Activated CD8-positive, alpha-beta T cell treated with anti-CD3 and anti-CD28 coated beads, Interleukin-2, amount 10 ng/mL, durations not matched to agents 7 days and 5 days (primary cell): ENCODE measurements at regions not wholly inside any gene's neighbourhood (a gene's known extent, or its start where the extent isn't known, plus 50 kb on each side); places are given as distances from the start of the nearest gene placed in this dataset.
A peak's percentile ranks its signal among the peaks of the same experiment; 100 is the strongest.

Experiments used
- ATAC-seq: fragments of 150-1000 bp; cut with Tn5 transposase; one replicate; pipeline ENCODE4 v1.10.0; 2021; ENCODE audit warnings: moderate library complexity
- CTCF ChIA-PET: fragments of 350-600 bp; sonication (Branson Sonifier 250); formaldehyde crosslinking; loops from one replicate; lab custom pipeline; 2021; ENCODE audit warnings: antibody characterized with exemption; lab: Charles Lee
- POLR2A ChIA-PET: fragments of 350-600 bp; sonication (Branson Sonifier 250); formaldehyde crosslinking; loops from one replicate; lab custom pipeline; 2021; ENCODE audit warnings: antibody characterized with exemption; lab: Charles Lee
- DNase-seq: peaks from one replicate; pipeline ENCODE4 v3.0.0-alpha.2; 2020
- H3K27ac Mint-ChIP-seq: one replicate; pipeline ENCODE4 v1.8.0; 2021; ENCODE audit warnings: mild to moderate bottlenecking, mixed read lengths
- H3K27me3 Mint-ChIP-seq: one replicate; pipeline ENCODE4 v1.8.0; 2021; ENCODE audit warnings: low read depth, mixed read lengths
- H3K36me3 Mint-ChIP-seq: one replicate; pipeline ENCODE4 v1.8.0; 2021; ENCODE audit warnings: low read depth, mixed read lengths
- H3K4me1 Mint-ChIP-seq: one replicate; pipeline ENCODE4 v1.8.0; 2021; ENCODE audit warnings: low read depth, mixed read lengths
- H3K4me3 Mint-ChIP-seq: one replicate; pipeline ENCODE4 v1.8.0; 2021; ENCODE audit warnings: mild to moderate bottlenecking, mixed read lengths
- H3K9me3 Mint-ChIP-seq: one replicate; pipeline ENCODE4 v1.8.0; 2022; ENCODE audit warnings: mixed read lengths; ENCODE audit not compliant: insufficient read depth

GRCh38 chr10:3460420-3461128, 288.0 kb upstream of the PITRM1 start:
- ChIA-PET CTCF (no interaction called here), POLR2A (no interaction called here)
- Mint-ChIP-seq H3K27ac (no peak overlapping the region), H3K4me3 (no peak overlapping the region), H3K27me3 (peaks cover 10% of the 10 kb centered on the region), H3K36me3 (no peaks in the 10 kb centered on the region), H3K9me3 (no peaks in the 10 kb centered on the region), H3K4me1 (peaks cover 11% of the 10 kb centered on the region)
- no peak for ATAC-seq
- DNase-seq = no peak

GRCh38 chr10:3455385-3456334, 283.1 kb upstream of the PITRM1 start:
- H3K4me1 Mint-ChIP-seq = peaks cover 23% of the 10 kb centered on the region
- no peak for DNase-seq
- H3K36me3 Mint-ChIP-seq = no peaks in the 10 kb centered on the region
- no peak for ATAC-seq
- CTCF ChIA-PET = no interaction called here
- no peaks in the 10 kb centered on the region for H3K9me3 Mint-ChIP-seq
- H3K4me3 Mint-ChIP-seq = no peak overlapping the region
- POLR2A ChIA-PET = interaction anchor here (0.6 kb wide), 1 partner anchor 321 kb away, joined by 3 read pairs; no protein-coding TSS in a partner anchor
- peak overlapping the region; percentile 76 for H3K27ac Mint-ChIP-seq
- H3K27me3 Mint-ChIP-seq = peaks cover 5% of the 10 kb centered on the region

- ATAC-seq (no peak), DNase-seq (no peak)
- ChIA-PET POLR2A (no interaction called here), CTCF (no interaction called here)
- no peak overlapping the region for H3K4me3 Mint-ChIP-seq
- peaks cover 28% of the 10 kb centered on the region for H3K4me1 Mint-ChIP-seq
- no peaks in the 10 kb centered on the region for H3K9me3 Mint-ChIP-seq
- H3K27ac Mint-ChIP-seq = no peak overlapping the region
- peaks cover 20% of the 10 kb centered on the region for H3K27me3 Mint-ChIP-seq
- no peaks in the 10 kb centered on the region for H3K36me3 Mint-ChIP-seq
These were observed 280.2 kb upstream of the PITRM1 start for GRCh38 chr10:3452683-3453361.

GRCh38 chr10:3452173-3452626, 279.6 kb upstream of the PITRM1 start:
- Mint-ChIP-seq H3K27ac (no peak overlapping the region), H3K4me1 (peaks cover 29% of the 10 kb centered on the region), H3K36me3 (no peaks in the 10 kb centered on the region), H3K27me3 (peaks cover 20% of the 10 kb centered on the region), H3K4me3 (no peak overlapping the region), H3K9me3 (no peaks in the 10 kb centered on the region)
- ChIA-PET POLR2A (no interaction called here), CTCF (no interaction called here)
- DNase-seq (no peak), ATAC-seq (no peak)

GRCh38 chr10:3451516-3452172, 279.1 kb upstream of the PITRM1 start:
- Mint-ChIP-seq H3K4me3 (no peak overlapping the region), H3K9me3 (no peaks in the 10 kb centered on the region), H3K27ac (no peak overlapping the region), H3K27me3 (peaks cover 20% of the 10 kb centered on the region), H3K4me1 (peaks cover 29% of the 10 kb centered on the region), H3K36me3 (no peaks in the 10 kb centered on the region)
- DNase-seq (no peak), ATAC-seq (no peak)
- POLR2A ChIA-PET = no interaction called here
- CTCF ChIA-PET = no interaction called here

- no peaks in the 10 kb centered on the region for H3K36me3 Mint-ChIP-seq
- no peak for ATAC-seq
- no peak overlapping the region for H3K4me3 Mint-ChIP-seq
- no peaks in the 10 kb centered on the region for H3K9me3 Mint-ChIP-seq
- no peak overlapping the region for H3K27ac Mint-ChIP-seq
- CTCF ChIA-PET = no interaction called here
- no peak for DNase-seq
- POLR2A ChIA-PET = no interaction called here
- H3K27me3 Mint-ChIP-seq = peaks cover 38% of the 10 kb centered on the region
- peaks cover 5% of the 10 kb centered on the region for H3K4me1 Mint-ChIP-seq
These were observed 273.6 kb upstream of the PITRM1 start for GRCh38 chr10:3446221-3446620.

GRCh38 chr10:3445648-3446047, 273.1 kb upstream of the PITRM1 start:
- peaks cover 5% of the 10 kb centered on the region for H3K4me1 Mint-ChIP-seq
- ChIA-PET CTCF (no interaction called here), POLR2A (no interaction called here)
- peaks cover 33% of the 10 kb centered on the region for H3K27me3 Mint-ChIP-seq
- no peak for ATAC-seq
- H3K9me3 Mint-ChIP-seq = no peaks in the 10 kb centered on the region
- H3K27ac Mint-ChIP-seq = no peak overlapping the region
- DNase-seq = no peak
- no peaks in the 10 kb centered on the region for H3K36me3 Mint-ChIP-seq
- no peak overlapping the region for H3K4me3 Mint-ChIP-seq

- H3K4me3 Mint-ChIP-seq = no peak overlapping the region
- POLR2A ChIA-PET = no interaction called here
- no peak for ATAC-seq
- CTCF ChIA-PET = no interaction called here
- no peaks in the 10 kb centered on the region for H3K4me1 Mint-ChIP-seq
- DNase-seq = no peak
- no peaks in the 10 kb centered on the region for H3K36me3 Mint-ChIP-seq
- no peak overlapping the region for H3K27ac Mint-ChIP-seq
- peaks cover 20% of the 10 kb centered on the region for H3K27me3 Mint-ChIP-seq
- peaks cover 3% of the 10 kb centered on the region for H3K9me3 Mint-ChIP-seq
These were observed 269.9 kb upstream of the PITRM1 start for GRCh38 chr10:3442451-3442990.

- ChIA-PET CTCF (no interaction called here), POLR2A (no interaction called here)
- ATAC-seq = no peak
- peaks cover 12% of the 10 kb centered on the region for H3K27me3 Mint-ChIP-seq
- H3K36me3 Mint-ChIP-seq = no peaks in the 10 kb centered on the region
- H3K27ac Mint-ChIP-seq = no peak overlapping the region
- no peak for DNase-seq
- H3K4me1 Mint-ChIP-seq = no peaks in the 10 kb centered on the region
- peaks cover 3% of the 10 kb centered on the region for H3K9me3 Mint-ChIP-seq
- no peak overlapping the region for H3K4me3 Mint-ChIP-seq
These were observed 266.6 kb upstream of the PITRM1 start for GRCh38 chr10:3439183-3439582.

GRCh38 chr10:3438606-3439005, 266.0 kb upstream of the PITRM1 start:
- H3K36me3 Mint-ChIP-seq = no peaks in the 10 kb centered on the region
- POLR2A ChIA-PET = no interaction called here
- no peak overlapping the region for H3K4me3 Mint-ChIP-seq
- CTCF ChIA-PET = no interaction called here
- ATAC-seq (no peak), DNase-seq (no peak)
- no peaks in the 10 kb centered on the region for H3K4me1 Mint-ChIP-seq
- H3K9me3 Mint-ChIP-seq = peaks cover 3% of the 10 kb centered on the region
- no peak overlapping the region for H3K27ac Mint-ChIP-seq
- peaks cover 11% of the 10 kb centered on the region for H3K27me3 Mint-ChIP-seq

- peaks cover 5% of the 10 kb centered on the region for H3K36me3 Mint-ChIP-seq
- ATAC-seq (no peak), DNase-seq (no peak)
- H3K27me3 Mint-ChIP-seq = peaks cover 6% of the 10 kb centered on the region
- no peak overlapping the region for H3K4me3 Mint-ChIP-seq
- ChIA-PET CTCF (no interaction called here), POLR2A (no interaction called here)
- peaks cover 3% of the 10 kb centered on the region for H3K4me1 Mint-ChIP-seq
- no peak overlapping the region for H3K27ac Mint-ChIP-seq
- H3K9me3 Mint-ChIP-seq = peaks cover 6% of the 10 kb centered on the region
These were observed 263.1 kb upstream of the PITRM1 start for GRCh38 chr10:3435671-3436070.
